ENCODE measurements at regions not wholly inside any gene's neighbourhood (a gene's known extent, or its start where the extent isn't known, plus 50 kb on each side); places are given as distances from the start of the nearest gene placed in this dataset.
"Not testable (repeated sequence)": the region's sequence is repeated elsewhere in the genome, so short reads cannot be mapped to it uniquely, and the experiment has no call there.

DNA sequence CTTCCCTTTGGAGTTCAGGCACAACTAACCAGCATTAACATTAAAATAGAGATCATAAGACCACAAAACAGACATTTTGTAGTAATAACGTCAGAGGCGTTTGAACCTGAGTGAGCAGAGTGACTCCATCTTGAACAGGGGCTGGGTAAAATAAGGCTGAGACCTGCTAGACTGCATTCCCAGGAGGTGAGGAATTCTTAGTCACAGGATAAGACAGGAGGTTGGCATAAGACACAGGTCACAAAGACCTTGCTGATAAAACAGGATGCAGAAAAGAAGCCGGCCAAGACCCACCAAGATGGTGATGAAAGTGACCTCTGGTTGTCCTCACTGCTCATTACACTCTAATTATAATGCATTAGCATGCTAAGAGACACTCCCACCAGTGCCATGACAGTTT, 493.2 kb upstream of the AUTS2 start:
- no peaks in the 10 kb centered on the region for H3K4me1 Mint-ChIP-seq (ENCODE audit: low read depth)
- ATAC-seq (replicated peaks in 1 of 2), result no peak
- DNase-seq, result no peak
- no peak overlapping the region for H3K4me3 Mint-ChIP-seq
- no peaks in the 10 kb centered on the region for H3K36me3 Mint-ChIP-seq (ENCODE audit: insufficient read depth in 2 of 2)
- peaks cover 0 to 2% of the 10 kb centered on the region in 2 donors for H3K9me3 Mint-ChIP-seq
- H3K27me3 Mint-ChIP-seq (ENCODE audit: low read depth), result no peaks in the 10 kb centered on the region
- H3K27ac Mint-ChIP-seq, result no peak overlapping the region

DNA sequence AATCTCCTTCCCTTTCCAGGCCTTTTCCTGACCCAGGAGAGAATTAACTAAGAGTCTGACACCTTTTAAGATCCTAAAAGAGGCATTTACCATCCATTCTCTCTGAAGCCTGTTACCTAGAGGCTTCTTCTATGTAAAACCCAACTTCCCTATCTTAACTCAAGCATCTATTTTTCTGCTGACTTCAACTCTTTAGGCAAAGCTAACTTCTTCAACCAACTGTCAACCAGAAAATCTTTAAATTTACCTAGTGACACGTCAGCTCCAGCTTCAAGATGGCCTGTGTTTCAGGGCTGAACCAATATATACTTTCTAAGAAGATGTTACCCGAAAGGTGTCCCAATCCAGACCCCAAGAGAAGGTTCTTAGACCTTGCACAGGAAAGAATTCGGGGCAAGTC, 492.3 kb upstream of the AUTS2 start:
- Mint-ChIP-seq H3K36me3 (ENCODE audit: insufficient read depth in 2 of 2) (no peaks in the 10 kb centered on the region), H3K4me1 (ENCODE audit: low read depth) (no peaks in the 10 kb centered on the region), H3K27ac (no peak overlapping the region), H3K9me3 (peaks cover 0 to 4% of the 10 kb centered on the region in 2 donors), H3K27me3 (ENCODE audit: low read depth) (no peaks in the 10 kb centered on the region), H3K4me3 (no peak overlapping the region)
- no peak for DNase-seq
- ATAC-seq (replicated peaks in 1 of 2), result no peak

DNA sequence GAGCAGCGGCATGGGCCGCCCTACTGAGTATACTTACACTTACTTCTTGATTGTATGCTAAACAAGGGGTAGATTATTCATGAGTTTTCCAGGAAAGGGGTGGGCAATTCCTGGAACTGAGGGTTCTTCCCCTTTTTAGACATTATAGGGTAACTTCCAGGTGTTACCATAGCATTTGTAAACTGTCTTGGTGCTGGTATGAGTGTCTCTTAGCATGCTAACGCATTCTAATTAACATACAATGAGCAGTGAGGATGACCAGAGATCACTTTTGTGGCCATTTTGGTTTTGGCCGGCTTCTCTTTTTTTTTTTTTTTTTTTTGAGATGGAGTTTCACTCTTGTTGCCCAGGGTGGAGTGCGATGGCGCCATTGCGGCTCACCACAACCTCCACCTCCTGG, 491.8 kb upstream of the AUTS2 start:
- not testable (repeated sequence) for H3K4me3 Mint-ChIP-seq; ATAC-seq (replicated peaks in 1 of 2); DNase-seq; H3K27me3 Mint-ChIP-seq (ENCODE audit: low read depth); H3K4me1 Mint-ChIP-seq (ENCODE audit: low read depth); H3K27ac Mint-ChIP-seq; H3K9me3 Mint-ChIP-seq; H3K36me3 Mint-ChIP-seq (ENCODE audit: insufficient read depth in 2 of 2)

DNA sequence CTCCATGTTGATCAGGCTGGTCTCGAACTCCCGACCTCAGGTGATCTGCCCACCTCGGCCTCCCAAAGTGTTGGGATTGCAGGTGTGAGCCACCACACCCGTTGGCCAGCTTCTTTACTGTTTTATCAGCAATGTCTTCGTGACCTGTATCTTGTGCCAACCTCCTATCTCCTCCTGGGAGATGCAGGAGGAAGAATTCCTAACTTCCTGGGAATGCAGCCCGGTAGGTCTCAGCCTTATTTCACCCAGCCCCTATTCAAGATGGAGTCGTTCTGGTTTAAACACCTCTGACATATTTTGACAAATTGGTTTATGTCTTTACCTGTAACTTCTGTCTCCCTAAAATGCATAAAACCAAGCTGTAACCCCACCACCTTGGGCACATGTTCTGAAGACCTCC, 491.3 kb upstream of the AUTS2 start:
- H3K4me3 Mint-ChIP-seq; H3K27ac Mint-ChIP-seq; H3K4me1 Mint-ChIP-seq (ENCODE audit: low read depth); H3K9me3 Mint-ChIP-seq; H3K27me3 Mint-ChIP-seq (ENCODE audit: low read depth); H3K36me3 Mint-ChIP-seq (ENCODE audit: insufficient read depth in 2 of 2); DNase-seq; ATAC-seq (replicated peaks in 1 of 2): not testable (repeated sequence)

DNA sequence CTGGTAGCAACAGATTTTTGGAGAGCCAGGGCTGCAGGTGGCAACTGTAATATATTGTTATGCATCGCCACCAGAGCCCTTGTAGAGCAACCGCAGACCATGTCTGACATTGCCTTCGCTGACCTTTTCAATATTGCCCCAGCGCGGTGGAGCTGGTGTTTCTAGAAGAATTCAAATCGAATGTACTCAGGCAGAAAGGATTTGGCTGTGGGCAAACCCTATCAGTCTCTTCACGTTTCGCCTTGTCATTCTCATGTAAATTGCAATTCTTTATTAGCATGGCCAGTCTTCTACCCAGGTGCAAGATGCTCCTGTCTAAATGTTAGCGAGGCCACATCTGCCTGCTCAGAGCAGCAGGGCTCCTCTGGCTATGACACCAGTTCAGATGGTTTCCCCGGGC, 490.2 kb upstream of the AUTS2 start:
- Mint-ChIP-seq H3K27me3 (ENCODE audit: low read depth) (no peaks in the 10 kb centered on the region), H3K4me1 (ENCODE audit: low read depth) (no peaks in the 10 kb centered on the region), H3K4me3 (no peak overlapping the region), H3K36me3 (ENCODE audit: insufficient read depth in 2 of 2) (no peaks in the 10 kb centered on the region), H3K27ac (no peak overlapping the region), H3K9me3 (peaks cover 3 to 9% of the 10 kb centered on the region in 2 donors)
- DNase-seq (no peak), ATAC-seq (replicated peaks in 1 of 2) (no peak)

DNA sequence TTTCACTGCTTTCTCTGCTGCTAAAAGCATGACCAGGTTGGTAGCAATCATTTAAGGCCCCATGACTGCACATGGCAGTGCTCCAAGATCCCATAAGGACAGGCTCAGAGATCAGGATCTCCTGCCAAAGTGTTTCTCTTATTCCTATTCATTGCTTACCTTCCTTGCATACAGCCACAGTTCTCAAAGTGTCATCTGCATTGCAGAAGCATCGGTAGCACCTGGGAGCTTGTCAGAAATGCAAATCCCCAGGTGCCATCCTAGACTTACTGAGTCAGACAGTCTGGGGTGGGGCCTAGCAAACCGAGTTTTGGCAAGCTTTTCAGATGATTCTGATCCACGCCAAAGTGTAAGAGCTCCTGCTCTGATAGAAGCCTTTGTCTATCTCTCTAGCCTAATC, 489.0 kb upstream of the AUTS2 start:
- no peak for ATAC-seq (replicated peaks in 1 of 2)
- Mint-ChIP-seq H3K4me1 (ENCODE audit: low read depth) (no peaks in the 10 kb centered on the region), H3K9me3 (peaks cover 3 to 9% of the 10 kb centered on the region in 2 donors), H3K4me3 (no peak overlapping the region), H3K27me3 (ENCODE audit: low read depth) (no peaks in the 10 kb centered on the region), H3K27ac (no peak overlapping the region), H3K36me3 (ENCODE audit: insufficient read depth in 2 of 2) (no peaks in the 10 kb centered on the region)
- no peak for DNase-seq

DNA sequence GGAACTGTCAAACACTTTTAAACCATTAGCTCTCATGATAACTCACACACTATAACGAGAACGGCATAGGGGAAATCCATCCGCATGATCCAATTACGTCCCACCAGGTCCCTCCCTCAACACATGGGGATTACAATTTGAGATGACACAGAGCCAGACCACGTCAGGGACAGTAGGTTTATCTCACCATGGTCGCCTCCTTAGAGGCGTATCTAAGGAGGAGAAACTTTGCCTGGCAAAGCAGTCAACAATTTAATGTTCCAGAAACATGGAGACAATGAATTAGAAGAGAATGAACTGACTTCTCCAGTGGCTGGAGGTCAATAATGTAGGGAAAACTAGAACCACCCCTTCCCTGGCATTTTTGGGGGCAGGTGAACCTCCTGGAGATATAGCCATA, 488.4 kb upstream of the AUTS2 start:
- Mint-ChIP-seq H3K4me1 (ENCODE audit: low read depth) (no peaks in the 10 kb centered on the region), H3K27ac (no peak overlapping the region), H3K36me3 (ENCODE audit: insufficient read depth in 2 of 2) (no peaks in the 10 kb centered on the region), H3K4me3 (no peak overlapping the region), H3K9me3 (peaks cover 3 to 9% of the 10 kb centered on the region in 2 donors), H3K27me3 (ENCODE audit: low read depth) (no peaks in the 10 kb centered on the region)
- no peak for DNase-seq
- no peak for ATAC-seq (replicated peaks in 1 of 2)

DNA sequence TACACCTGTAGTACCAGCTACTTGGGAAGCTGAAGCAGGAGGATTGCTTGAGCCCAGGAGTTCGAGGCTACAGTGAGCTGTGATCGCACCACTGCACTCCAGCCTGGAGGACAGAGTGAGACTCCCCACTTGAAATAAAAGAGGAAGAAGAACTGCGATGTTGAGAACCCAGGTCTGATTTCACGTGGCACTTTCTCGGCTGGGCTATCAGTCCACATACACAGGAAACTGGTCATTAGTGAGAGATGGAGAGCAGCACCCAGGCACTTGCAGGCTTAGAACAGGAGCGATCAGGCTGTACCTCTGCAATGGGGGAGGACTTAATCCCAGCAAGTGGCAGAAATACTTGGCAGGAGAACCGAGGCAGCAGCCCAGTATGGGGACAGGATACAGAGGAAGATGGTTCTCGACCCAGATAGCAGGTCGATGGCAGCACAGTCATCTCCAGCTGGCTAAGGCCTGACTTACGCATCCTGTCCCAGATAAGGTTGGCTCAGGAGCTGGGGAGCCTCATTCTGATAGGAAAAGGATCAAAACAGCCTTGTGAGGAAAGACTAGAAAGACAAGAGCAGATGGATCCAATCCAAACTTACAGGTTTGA, 487.7 kb upstream of the AUTS2 start:
- H3K36me3 Mint-ChIP-seq (ENCODE audit: insufficient read depth in 2 of 2), result no peaks in the 10 kb centered on the region
- ATAC-seq (replicated peaks in 1 of 2), result no peak
- H3K4me3 Mint-ChIP-seq, result no peak overlapping the region
- no peaks in the 10 kb centered on the region for H3K27me3 Mint-ChIP-seq (ENCODE audit: low read depth)
- H3K9me3 Mint-ChIP-seq, result peaks cover 3 to 9% of the 10 kb centered on the region in 2 donors
- no peak for DNase-seq
- H3K27ac Mint-ChIP-seq, result no peak overlapping the region
- no peaks in the 10 kb centered on the region for H3K4me1 Mint-ChIP-seq (ENCODE audit: low read depth)

DNA sequence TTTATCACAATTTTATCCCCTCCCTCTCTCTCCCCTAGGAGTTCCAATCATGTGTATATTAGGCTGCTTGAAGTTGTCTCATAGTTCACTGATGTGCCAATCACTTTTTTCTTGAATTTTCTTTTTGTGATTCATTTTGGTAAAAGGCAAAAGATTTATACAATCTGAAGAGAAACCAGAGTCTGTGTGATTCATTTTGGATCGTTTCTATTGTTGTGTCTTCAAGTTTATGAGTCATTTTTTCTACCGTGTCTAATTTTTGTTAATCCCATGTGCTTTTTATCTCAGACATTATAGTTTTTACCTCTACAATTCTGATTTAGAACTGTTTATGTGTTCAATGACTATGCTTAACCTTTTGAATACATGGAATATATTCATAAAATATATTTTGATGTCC, 483.9 kb upstream of the AUTS2 start:
- H3K4me3 Mint-ChIP-seq, result no peak overlapping the region
- no peaks in the 10 kb centered on the region for H3K27me3 Mint-ChIP-seq (ENCODE audit: low read depth)

DNA sequence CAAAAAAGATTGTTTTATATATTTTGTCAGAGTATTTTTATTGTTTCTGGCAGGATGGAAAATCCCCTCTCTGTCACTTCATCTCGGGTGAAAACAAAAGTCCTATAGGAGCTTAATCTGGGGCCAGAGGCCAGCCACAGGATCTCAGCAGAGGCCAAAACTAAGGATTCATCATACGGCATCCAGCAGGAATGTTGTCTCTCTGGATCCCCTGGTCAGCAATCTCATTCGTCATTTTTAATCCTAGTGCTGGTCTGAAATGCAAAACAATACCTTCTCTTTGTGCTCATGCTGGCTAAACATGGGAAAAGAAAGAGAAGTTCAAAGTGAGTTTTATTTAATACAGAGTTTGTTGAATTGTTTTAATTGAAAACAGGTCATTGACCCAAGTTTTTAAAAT, 482.5 kb upstream of the AUTS2 start:
- H3K36me3 Mint-ChIP-seq (ENCODE audit: insufficient read depth in 2 of 2), result no peaks in the 10 kb centered on the region
- no peak overlapping the region for H3K4me3 Mint-ChIP-seq
- peaks cover 3 to 5% of the 10 kb centered on the region in 2 donors for H3K9me3 Mint-ChIP-seq
- H3K4me1 Mint-ChIP-seq (ENCODE audit: low read depth), result no peaks in the 10 kb centered on the region
- DNase-seq (no peak), ATAC-seq (replicated peaks in 1 of 2) (no peak)
- H3K27ac Mint-ChIP-seq, result no peak overlapping the region
- H3K27me3 Mint-ChIP-seq (ENCODE audit: low read depth), result no peaks in the 10 kb centered on the region

More for the DNA sequence above, 483.9 kb upstream of the AUTS2 start:
- DNase-seq (no peak), ATAC-seq (replicated peaks in 1 of 2) (no peak)
- Mint-ChIP-seq H3K4me1 (ENCODE audit: low read depth) (no peaks in the 10 kb centered on the region), H3K9me3 (peaks cover 3 to 9% of the 10 kb centered on the region in 2 donors), H3K36me3 (ENCODE audit: insufficient read depth in 2 of 2) (no peaks in the 10 kb centered on the region), H3K27ac (no peak overlapping the region)

DNA sequence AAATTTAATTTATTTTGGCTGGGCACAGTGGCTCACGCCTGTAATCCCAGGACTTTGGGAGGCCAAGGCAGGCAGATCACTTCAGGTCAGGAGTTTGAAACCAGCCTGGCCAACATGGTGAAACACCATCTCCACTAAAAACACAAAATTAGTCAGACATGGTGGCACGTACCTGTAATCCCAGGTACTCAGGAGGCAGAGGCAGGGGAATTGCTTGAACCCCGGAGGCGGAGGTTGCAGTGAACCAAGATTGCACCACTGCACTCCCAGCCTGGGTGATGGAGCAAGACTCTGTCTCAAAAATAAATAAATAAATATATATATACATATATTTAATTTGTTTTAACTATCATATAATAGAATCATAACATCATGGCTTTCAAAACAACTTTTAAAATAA, 482.1 kb upstream of the AUTS2 start:
- H3K36me3 Mint-ChIP-seq (ENCODE audit: insufficient read depth in 2 of 2); H3K27ac Mint-ChIP-seq; H3K9me3 Mint-ChIP-seq; ATAC-seq (replicated peaks in 1 of 2); H3K4me1 Mint-ChIP-seq (ENCODE audit: low read depth); H3K27me3 Mint-ChIP-seq (ENCODE audit: low read depth); H3K4me3 Mint-ChIP-seq; DNase-seq: not testable (repeated sequence)

DNA sequence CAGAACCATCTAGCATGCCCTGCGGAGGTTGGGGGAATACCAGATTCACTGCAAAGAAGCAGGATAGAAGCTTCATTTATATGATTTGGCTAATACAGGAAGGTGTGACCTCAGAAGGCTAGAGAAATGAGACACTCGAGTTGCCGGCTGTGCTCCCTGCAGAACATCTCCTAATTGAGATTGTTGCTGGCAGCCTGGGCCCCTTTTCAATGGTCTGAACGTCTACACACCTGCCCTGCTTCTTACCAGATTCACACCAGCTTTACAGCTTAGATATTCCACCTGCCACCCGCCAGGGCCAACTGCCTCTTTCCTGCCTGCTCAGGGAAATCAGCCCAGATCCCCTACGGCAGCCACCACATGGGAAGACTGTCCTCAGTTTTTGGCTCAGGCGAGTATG, 475.3 kb upstream of the AUTS2 start:
- Mint-ChIP-seq H3K36me3 (ENCODE audit: insufficient read depth in 2 of 2) (no peaks in the 10 kb centered on the region), H3K9me3 (peaks cover 3 to 4% of the 10 kb centered on the region in 2 donors), H3K27ac (no peak overlapping the region), H3K4me3 (no peak overlapping the region), H3K27me3 (ENCODE audit: low read depth) (peaks cover 10% of the 10 kb centered on the region), H3K4me1 (ENCODE audit: low read depth) (no peaks in the 10 kb centered on the region)
- no peak for ATAC-seq (replicated peaks in 1 of 2)
- DNase-seq, result no peak

DNA sequence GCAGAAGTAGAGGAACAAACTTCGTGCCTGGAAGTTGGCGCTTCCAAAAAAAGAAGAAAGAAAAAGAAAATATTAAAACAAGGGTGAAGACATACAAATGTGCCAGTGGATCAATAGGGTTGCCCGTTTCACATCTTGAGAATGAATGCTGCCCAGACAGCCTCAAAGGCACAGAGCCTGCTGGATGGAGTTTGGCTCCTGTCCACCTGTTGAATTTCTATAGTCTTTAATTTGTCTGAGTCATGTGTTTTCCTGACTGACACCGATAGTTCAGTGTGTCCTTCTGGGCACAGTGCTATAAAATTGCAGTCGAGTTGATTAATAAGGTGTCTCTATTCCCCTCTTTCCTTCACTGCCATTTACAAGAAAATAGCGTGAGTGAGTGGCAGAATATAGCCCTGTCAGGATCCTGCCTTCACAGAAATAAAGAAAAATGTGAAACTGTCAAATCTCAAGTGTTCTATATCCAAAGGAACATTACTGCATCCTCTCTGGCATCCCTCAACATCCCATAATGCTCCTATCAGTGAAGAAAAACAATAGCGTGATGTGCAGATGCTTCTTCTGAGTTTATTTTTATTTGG, 471.3 kb upstream of the AUTS2 start:
- ATAC-seq (replicated peaks in 1 of 2), result no peak
- peaks cover 10% of the 10 kb centered on the region for H3K27me3 Mint-ChIP-seq (ENCODE audit: low read depth)
- no peak overlapping the region for H3K27ac Mint-ChIP-seq
- H3K4me1 Mint-ChIP-seq (ENCODE audit: low read depth), result no peaks in the 10 kb centered on the region
- H3K4me3 Mint-ChIP-seq, result no peak overlapping the region
- H3K36me3 Mint-ChIP-seq (ENCODE audit: insufficient read depth in 2 of 2), result no peaks in the 10 kb centered on the region
- DNase-seq, result no peak
- peaks cover 8 to 9% of the 10 kb centered on the region in 2 donors for H3K9me3 Mint-ChIP-seq

DNA sequence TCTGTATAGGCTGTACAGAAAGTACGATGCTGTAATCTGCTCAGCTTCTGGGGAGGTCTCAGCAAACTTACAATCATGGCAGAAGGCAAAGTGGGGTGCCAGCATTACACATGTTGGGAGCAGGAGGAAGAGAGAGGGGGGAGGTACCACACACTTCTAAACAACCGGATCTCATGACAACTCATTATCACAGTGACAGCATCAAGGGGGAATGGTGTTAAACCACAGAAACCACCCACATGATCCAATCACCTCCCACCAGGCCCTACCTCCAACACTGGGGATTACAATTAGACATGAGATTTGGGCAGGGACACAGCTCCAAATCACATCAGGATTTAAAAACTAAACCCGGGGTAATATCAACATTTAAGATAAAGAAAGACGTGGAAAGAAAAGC, 468.8 kb upstream of the AUTS2 start:
- peaks cover 8 to 11% of the 10 kb centered on the region in 2 donors for H3K9me3 Mint-ChIP-seq
- DNase-seq (no peak), ATAC-seq (replicated peaks in 1 of 2) (no peak)
- H3K4me1 Mint-ChIP-seq (ENCODE audit: low read depth), result no peaks in the 10 kb centered on the region
- H3K27me3 Mint-ChIP-seq (ENCODE audit: low read depth), result peaks cover 10% of the 10 kb centered on the region
- H3K4me3 Mint-ChIP-seq, result no peak overlapping the region
- H3K36me3 Mint-ChIP-seq (ENCODE audit: insufficient read depth in 2 of 2), result peaks cover 0 to 2% of the 10 kb centered on the region in 2 donors
- H3K27ac Mint-ChIP-seq, result no peak overlapping the region

Measured in activated T-cell treated with anti-CD3 and anti-CD28 coated beads, Interleukin-2, amount 50 U/mL, for 72 hours (primary cell).